ENCODE measurements at regions not wholly inside any gene's neighbourhood (a gene's known extent, or its start where the extent isn't known, plus 50 kb on each side); places are given as distances from the start of the nearest gene placed in this dataset.

- TF ChIP-seq GABPA (IDR thresholded peaks at IDR 0.05; ENCODE audit: low read depth, low read length), result no peak
- TF ChIP-seq GABPA (CRISPR knock-in tag; IDR thresholded peaks at IDR 0.05; ENCODE audit: low read depth), result peak; percentile 58; the same call in 1 of the 2 replicates
- peak; percentile 45; the same call in 1 of the 2 replicates for TF ChIP-seq ZNF646 (CRISPR knock-in tag; IDR thresholded peaks at IDR 0.05)
- TF ChIP-seq CREBL2 (CRISPR knock-in tag; IDR thresholded peaks at IDR 0.05; ENCODE audit: borderline replicate concordance), result no peak
- peak; percentile 93 for TF ChIP-seq SALL1 (CRISPR knock-in tag; IDR thresholded peaks at IDR 0.05)
- 0 out of 2 replicates have a peak, but pooled peaks have one; percentile 35 for TF ChIP-seq ZNF639 (CRISPR knock-in tag; conservative IDR thresholded peaks at IDR 0.05)
- peak; percentile 10; the same call in 1 of the 2 replicates for TF ChIP-seq ZBTB7A (CRISPR knock-in tag; IDR thresholded peaks at IDR 0.05)
- TF ChIP-seq NR3C1 (CRISPR knock-in tag; IDR thresholded peaks at IDR 0.05), result no peak
- peak; percentile 83; the same call in 1 of the 2 replicates for TF ChIP-seq ZFP91 (CRISPR knock-in tag; IDR thresholded peaks at IDR 0.05; ENCODE audit: borderline replicate concordance)
- TF ChIP-seq ZMYM3 (CRISPR knock-in tag; IDR thresholded peaks at IDR 0.05), result peak; percentile 70
- TF ChIP-seq CREB1 (IDR thresholded peaks at IDR 0.05), result no peak
- no peak for TF ChIP-seq CREB1 (CRISPR knock-in tag; IDR thresholded peaks at IDR 0.05)
- TF ChIP-seq KDM3A (CRISPR knock-in tag; IDR thresholded peaks at IDR 0.05; ENCODE audit: low read depth), result no peak; the same call in 1 of the 2 replicates
- no peak for TF ChIP-seq MAZ (IDR thresholded peaks at IDR 0.05; ENCODE audit: borderline replicate concordance, low read depth, low read length)
- TF ChIP-seq MAZ (CRISPR knock-in tag; IDR thresholded peaks at IDR 0.05; ENCODE audit: low read depth), result peak; percentile 32; the same call in 1 of the 2 replicates
- TF ChIP-seq HOMEZ (CRISPR knock-in tag; IDR thresholded peaks at IDR 0.05; ENCODE audit: low read depth), result peak; percentile 80; the same call in 1 of the 2 replicates
- no peak for TF ChIP-seq ZNF614 (CRISPR knock-in tag; IDR thresholded peaks at IDR 0.05; ENCODE audit: borderline replicate concordance)
- TF ChIP-seq NR2F6 (IDR thresholded peaks at IDR 0.05), result peak; percentile 97
- TF ChIP-seq NR2F6 (CRISPR knock-in tag; IDR thresholded peaks at IDR 0.05), result peak; percentile 97
- TF ChIP-seq REPIN1 (CRISPR knock-in tag; IDR thresholded peaks at IDR 0.05; ENCODE audit: borderline replicate concordance, low read depth), result 0 out of 2 replicates have a peak, but pooled peaks have one; percentile 23
These were observed 239.7 kb upstream of the KLF3 start (continued) for GRCh38 chr4:38424151-38424871.
